ENCODE measurements at regions not wholly inside any gene's neighbourhood (a gene's known extent, or its start where the extent isn't known, plus 50 kb on each side); places are given as distances from the start of the nearest gene placed in this dataset.

GRCh38 chr15:97870771-97871170 lies 89.7 kb upstream of the ARRDC4 start:
- DNase-seq: no peak

DNA sequence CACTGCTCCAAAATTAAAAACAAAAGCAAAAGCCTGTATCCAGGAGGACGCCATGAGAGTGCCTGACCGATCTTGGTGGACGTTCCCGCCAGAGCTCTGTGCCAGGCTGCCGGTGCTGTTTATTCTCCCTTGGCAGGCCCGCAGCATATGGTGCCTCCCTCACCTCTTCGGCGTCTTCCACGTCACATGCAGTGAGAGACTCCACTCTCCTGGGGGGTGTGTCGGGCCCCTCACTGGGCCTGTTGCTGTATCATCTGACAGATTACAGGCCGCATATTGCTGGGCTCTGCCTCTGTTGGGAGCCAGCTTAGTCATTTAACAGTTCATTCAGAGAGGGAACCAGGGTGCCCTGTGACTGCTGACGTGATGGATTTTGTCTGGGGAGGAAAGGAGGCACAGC lies 86.4 kb upstream of the ARRDC4 start:
- DNase-seq: no peak

DNA sequence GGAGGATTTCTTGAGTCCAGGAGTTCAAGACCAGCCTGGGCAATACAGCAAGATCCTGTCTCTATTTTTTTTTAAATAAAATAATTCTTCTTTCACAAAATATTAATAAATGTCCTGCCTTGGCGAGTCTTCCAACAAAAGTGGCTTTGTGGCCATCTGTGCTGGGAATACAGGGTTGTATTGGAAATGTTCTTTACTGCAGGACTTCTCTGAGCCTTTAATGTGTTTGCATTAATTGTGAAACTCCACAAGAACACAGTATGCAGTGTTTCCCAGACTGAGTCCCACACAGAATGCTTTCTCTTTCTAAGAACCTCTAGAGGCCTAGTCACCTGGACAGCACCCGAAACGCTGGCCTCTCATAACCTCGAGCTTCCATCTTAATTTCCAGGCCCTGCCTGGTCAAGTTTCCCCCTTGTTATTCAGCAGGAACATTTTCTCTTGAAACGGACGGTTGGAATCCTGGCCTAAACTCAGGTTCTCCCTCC lies 85.4 kb upstream of the ARRDC4 start:
- no peak for DNase-seq

DNA sequence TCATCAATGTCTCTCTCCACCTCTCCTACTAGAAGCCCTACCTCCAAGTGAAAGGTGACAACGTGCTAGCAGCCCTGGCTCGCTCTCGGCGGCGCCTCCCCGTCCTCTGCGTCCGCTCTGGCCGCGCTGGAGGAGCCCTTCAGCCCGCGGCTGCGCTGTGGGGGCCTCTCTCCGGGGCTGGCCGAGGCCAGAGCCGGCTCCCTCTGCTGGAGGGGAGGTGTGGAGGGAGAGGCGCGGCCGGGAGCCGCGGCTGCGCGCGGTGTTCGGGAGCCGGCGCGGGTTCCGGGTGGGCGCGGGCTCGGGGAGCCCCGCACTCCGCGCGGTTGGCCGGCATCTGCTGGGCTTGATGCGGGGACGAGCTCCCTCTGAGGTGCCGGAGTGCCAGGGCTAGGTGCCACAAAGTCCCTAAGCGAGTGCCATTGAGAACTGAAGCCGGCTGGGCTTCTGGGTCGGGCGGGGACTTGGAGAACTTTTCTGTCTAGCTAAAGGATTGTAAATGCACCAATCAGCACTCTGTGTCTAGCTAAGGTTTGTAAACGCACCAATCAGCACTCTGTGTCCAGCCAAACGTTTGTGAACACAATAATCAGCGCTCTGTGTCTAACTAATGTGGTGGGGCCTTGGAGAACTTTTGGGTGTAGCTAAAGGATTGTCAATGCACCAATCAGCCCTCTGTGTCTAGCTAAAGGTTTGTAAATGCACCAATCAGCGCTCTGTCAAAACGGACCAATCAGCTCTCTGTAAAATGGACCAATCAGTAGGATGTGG lies 84.8 kb upstream of the ARRDC4 start:
- no peak for DNase-seq

DNA sequence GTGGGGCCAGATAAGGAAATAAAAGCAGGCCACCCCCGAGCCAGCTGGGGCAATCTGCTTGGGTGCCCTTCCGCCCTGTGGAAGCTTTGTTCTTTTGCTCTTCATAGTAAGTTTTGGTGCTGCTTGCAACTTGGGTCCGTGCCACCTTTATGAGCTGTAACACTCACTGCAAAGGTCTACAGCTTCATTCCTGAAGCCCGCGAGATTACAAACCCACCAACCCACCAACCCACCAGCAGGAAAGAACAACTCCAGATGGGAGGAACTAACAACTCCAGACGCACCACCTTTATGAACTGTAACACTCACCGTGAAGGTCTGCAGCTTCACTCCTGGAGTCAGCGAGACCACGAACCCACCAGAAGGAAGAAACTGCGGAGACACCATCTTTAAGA lies 84.2 kb upstream of the ARRDC4 start:
- no peak for DNase-seq

DNA sequence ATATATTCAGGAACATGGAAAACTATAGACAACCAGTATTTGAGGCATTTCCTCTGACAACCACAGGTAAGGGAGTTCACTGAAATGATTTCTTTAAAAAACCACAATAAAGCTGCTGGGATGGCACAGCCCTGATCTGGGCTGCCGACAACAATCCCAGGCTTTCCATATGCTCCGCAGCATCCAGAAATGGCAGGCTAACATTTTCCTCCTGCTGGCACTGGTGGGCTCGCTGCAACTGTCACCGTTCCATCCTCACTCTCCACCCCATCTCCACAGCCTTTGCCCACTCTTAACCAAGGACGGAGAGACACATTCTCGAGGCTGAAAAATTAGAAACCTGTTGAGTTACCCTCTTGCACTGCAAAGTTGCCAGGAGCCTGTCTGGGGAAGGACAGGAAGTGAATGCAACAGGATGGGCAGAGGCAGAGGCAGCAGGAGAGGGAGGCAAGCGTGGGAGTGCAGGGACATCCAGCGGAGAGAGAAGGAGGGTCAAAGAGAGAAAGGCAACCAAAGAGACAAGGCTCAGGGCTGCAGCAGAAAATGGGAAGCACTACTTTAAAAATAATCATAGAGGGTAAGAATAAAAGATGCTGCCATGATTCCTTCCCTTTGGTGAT lies 79.0 kb upstream of the ARRDC4 start:
- no peak for DNase-seq

DNA sequence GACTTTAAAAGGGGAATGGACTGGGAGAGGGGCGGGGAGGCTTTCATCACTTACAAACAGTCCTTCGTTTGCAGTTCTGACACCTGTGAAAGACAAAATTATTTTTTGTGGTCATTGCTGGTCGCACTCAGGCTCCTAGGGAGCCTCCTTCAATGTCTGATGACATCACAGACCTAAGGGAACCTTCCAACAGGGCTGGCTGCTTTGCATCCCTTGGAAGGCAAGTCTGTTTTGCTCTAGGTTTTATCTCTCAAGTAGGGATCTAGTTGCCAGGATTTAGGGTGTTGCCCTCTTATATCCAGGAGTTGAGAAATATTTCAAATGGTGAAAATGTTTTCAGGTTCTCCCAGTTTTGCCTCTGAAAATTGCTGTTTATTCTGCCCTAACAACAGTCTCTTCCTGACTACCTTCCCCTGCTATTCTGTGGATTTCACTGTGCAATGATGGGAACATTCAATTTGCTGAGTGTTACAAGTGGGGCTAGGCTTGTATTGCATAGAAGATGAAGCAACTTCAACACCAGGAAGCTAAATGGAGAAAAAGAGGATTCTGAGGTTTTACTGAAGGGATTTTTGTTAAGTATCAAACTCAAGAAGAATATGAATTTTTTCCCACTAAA lies 75.9 kb upstream of the ARRDC4 start:
- no peak for DNase-seq

DNA sequence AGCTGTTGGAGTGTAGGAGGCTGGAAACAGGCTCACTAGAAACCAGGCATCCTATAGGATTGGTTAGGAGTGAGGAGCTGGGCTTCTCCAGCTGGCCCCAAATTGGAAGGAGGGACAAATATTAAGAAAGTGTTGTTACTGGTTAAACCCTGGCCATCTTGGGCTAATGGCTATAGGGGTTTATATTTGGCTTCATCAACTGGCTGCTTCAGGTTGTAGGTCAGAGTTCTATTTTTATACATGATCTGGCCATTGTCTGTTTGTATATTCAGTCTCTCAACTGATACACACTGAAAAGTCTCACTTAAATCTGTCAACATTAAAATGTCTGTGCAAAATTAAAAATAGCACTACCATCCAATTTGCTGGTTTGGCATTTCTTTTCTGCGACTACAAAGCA lies 70.2 kb upstream of the ARRDC4 start:
- no peak for DNase-seq

DNA sequence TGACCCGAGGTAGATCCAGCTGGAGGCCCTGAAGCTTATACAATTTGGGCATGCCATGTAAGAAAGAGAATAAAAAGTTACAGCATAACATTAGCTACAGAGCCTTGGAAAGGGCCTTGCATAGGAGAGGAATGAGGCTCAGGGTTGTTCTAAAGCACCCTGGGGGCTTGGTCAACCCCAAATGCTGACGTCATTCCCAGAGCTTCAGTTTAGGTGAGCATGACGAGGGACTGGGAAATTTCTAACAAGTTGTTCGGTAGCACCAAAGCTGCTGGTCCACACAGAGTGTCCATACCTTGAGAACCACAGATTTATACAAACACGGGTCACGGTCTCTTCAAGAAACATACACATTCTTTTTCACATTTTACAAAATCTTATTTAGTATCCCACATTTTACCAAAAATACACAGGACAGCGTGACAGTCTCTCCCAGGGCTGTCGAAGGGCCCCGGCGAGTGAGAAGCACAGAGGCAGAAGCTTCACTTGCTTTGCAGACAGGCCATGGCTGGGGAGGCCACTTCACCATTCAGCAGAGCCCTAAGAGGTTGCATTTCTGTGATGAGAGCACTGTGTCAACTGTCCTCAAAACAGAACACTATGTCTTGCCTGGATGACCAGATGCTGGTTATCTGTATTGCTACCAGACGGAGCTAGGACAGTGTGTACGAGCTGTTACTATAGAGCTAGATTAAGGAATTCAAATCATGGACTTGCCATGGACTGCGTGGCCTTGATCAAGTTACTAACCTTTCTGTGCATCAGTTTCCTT lies 68.2 kb upstream of the ARRDC4 start:
- no peak for DNase-seq

GRCh38 chr15:97893967-97894366 lies 66.5 kb upstream of the ARRDC4 start:
- DNase-seq: no peak

DNA sequence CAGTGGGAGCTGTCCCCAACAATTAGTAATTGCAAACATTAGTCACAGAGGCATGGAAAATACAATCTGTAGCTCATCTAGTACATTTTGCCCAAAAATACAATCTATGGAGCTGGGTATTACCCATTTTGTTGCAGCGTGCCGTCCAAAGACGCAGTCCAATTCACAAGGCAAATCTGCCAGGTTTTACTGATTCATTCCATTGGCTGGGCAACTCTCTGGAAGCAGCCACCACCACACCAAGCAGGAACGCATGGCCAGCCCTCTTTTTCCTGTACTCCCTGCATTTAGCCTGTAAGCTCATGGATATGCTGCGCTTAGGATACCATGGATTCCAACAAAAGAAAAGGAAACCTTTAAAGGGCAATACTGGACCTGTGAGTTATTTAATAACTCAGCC lies 60.5 kb upstream of the ARRDC4 start:
- DNase-seq: no peak

GRCh38 chr15:97902140-97902780 lies 58.2 kb upstream of the ARRDC4 start:
- no peak for DNase-seq

- no peak for DNase-seq
Measured at GRCh38 chr15:97903560-97903959, 56.9 kb upstream of the ARRDC4 start.

GRCh38 chr15:97903971-97904572 lies 56.4 kb upstream of the ARRDC4 start:
- peak; percentile 68 for DNase-seq

DNA sequence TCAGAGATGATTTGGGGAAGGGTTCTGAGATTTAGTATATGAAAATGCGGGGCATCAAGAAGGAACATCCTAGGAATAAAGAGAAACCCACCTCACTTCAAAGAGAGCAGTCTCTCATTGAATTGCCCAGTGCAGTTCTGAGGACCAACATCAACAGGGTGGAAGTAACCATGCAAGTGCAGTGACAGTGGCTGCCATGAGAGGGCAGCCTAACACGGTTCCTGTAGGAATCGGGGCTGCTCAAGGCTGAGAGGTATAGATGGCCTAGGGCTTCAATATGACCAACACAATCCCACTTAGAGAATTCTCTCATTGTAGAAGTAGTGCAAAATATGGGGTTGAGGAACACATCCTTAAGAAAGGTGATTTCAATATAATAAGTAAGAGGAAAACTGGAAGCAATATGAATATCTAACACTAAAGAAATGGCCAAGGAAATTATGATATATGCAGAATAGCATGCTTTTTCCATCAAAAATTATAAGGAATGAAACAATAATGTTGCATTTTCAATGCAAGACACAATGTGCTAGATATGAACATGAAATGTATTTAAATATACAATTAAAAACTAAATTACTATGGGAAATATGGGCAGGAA lies 51.1 kb upstream of the ARRDC4 start:
- DNase-seq: peak; percentile 85
